ENCODE measurements at regions not wholly inside any gene's neighbourhood (a gene's known extent, or its start where the extent isn't known, plus 50 kb on each side); places are given as distances from the start of the nearest gene placed in this dataset.
A peak's percentile ranks its signal among the peaks of the same experiment; 100 is the strongest.

DNA sequence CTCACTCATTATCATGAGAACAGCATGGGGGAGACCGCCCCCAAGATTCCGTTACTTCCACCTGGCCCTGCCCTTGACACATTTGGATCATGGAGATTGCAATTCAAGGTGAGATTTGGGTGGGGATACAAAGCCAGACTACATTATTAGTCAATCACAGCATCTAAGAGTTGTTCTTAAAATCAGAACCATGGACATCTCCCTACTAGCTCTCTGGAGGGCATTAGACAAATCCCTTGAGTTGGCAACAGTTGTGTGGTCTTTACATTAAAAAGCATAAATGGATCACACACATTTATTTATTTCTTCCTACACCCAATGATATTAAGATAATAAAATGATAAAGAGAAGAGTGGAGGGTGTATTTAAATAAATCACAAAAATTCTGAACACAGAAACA, 262.8 kb upstream of the VCX start:
- H3K27me3 ChIP-seq (ENCODE audit: insufficient read depth, insufficient read length) = no peaks in the 10 kb centered on the region
- H3K4me1 ChIP-seq (ENCODE audit: insufficient read depth, insufficient read length) = no peaks in the 10 kb centered on the region
- no peak overlapping the region for H3K9ac ChIP-seq (ENCODE audit: insufficient read length, low read depth)
- no peaks in the 10 kb centered on the region for H3K36me3 ChIP-seq (ENCODE audit: insufficient read depth, insufficient read length, low read length)
- TF ChIP-seq SUZ12 (IDR thresholded peaks at IDR 0.05; ENCODE audit: extremely low read depth, insufficient read depth, insufficient read length) (no peak), YY1 (IDR thresholded peaks at IDR 0.05; ENCODE audit: insufficient read depth, insufficient read length) (no peak), ZNF274 (IDR thresholded peaks at IDR 0.05; ENCODE audit: low read depth, low read length) (no peak)
- H3K9me3 ChIP-seq (ENCODE audit: insufficient read depth, low read length) = no peaks in the 10 kb centered on the region
- H3K4me3 ChIP-seq (ENCODE audit: insufficient read length, low read depth) = no peak overlapping the region
- DNase-seq (ENCODE audit: low read depth, low spot score) = no peak

GRCh38 chrX:7574325-7574724, 268.6 kb upstream of the VCX start:
- TF ChIP-seq YY1 (IDR thresholded peaks at IDR 0.05; ENCODE audit: insufficient read depth, insufficient read length) (no peak), SUZ12 (IDR thresholded peaks at IDR 0.05; ENCODE audit: extremely low read depth, insufficient read depth, insufficient read length) (no peak), ZNF274 (IDR thresholded peaks at IDR 0.05; ENCODE audit: low read depth, low read length) (no peak)
- no peaks in the 10 kb centered on the region for H3K9me3 ChIP-seq (ENCODE audit: insufficient read depth, low read length)
- H3K9ac ChIP-seq (ENCODE audit: insufficient read length, low read depth) = no peak overlapping the region
- H3K4me3 ChIP-seq (ENCODE audit: insufficient read length, low read depth) = no peak overlapping the region
- H3K27me3 ChIP-seq (ENCODE audit: insufficient read depth, insufficient read length) = no peaks in the 10 kb centered on the region
- no peaks in the 10 kb centered on the region for H3K36me3 ChIP-seq (ENCODE audit: insufficient read depth, insufficient read length, low read length)
- peak; percentile 11 for DNase-seq (ENCODE audit: low read depth, low spot score)
- no peaks in the 10 kb centered on the region for H3K4me1 ChIP-seq (ENCODE audit: insufficient read depth, insufficient read length)

GRCh38 chrX:7570432-7571029, 272.4 kb upstream of the VCX start:
- Histone ChIP-seq H3K27me3 (ENCODE audit: insufficient read depth, insufficient read length) (no peaks in the 10 kb centered on the region), H3K9me3 (ENCODE audit: insufficient read depth, low read length) (no peaks in the 10 kb centered on the region), H3K9ac (ENCODE audit: insufficient read length, low read depth) (no peak overlapping the region), H3K36me3 (ENCODE audit: insufficient read depth, insufficient read length, low read length) (no peaks in the 10 kb centered on the region), H3K4me1 (ENCODE audit: insufficient read depth, insufficient read length) (no peaks in the 10 kb centered on the region), H3K4me3 (ENCODE audit: insufficient read length, low read depth) (no peak overlapping the region)
- TF ChIP-seq SUZ12 (IDR thresholded peaks at IDR 0.05; ENCODE audit: extremely low read depth, insufficient read depth, insufficient read length) = no peak
- TF ChIP-seq YY1 (IDR thresholded peaks at IDR 0.05; ENCODE audit: insufficient read depth, insufficient read length) = no peak
- DNase-seq (ENCODE audit: low read depth, low spot score) = no peak

DNA sequence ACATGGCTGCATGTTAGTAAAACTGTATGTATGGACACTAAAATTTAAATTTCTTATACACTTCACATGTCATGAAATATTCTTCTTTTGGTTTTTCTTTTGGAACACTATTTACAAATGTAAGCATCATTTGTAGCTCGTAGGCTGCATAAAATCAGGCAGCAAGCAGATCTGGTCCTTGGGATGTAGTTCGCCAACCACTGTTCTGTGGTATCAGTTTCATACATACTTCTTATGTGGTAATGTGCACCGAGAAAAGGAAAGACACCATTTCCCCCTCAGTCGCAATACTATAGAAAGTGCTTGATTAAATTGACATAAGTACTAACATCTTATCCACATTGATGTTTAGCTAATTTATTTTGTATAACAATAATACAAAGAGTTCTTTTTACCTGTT, 274.4 kb upstream of the VCX start:
- Histone ChIP-seq H3K4me1 (ENCODE audit: insufficient read depth, insufficient read length) (no peaks in the 10 kb centered on the region), H3K9me3 (ENCODE audit: insufficient read depth, low read length) (no peaks in the 10 kb centered on the region), H3K9ac (ENCODE audit: insufficient read length, low read depth) (no peak overlapping the region), H3K36me3 (ENCODE audit: insufficient read depth, insufficient read length, low read length) (no peaks in the 10 kb centered on the region), H3K27me3 (ENCODE audit: insufficient read depth, insufficient read length) (no peaks in the 10 kb centered on the region), H3K4me3 (ENCODE audit: insufficient read length, low read depth) (no peak overlapping the region)
- TF ChIP-seq ZNF274 (IDR thresholded peaks at IDR 0.05; ENCODE audit: low read depth, low read length) (no peak), SUZ12 (IDR thresholded peaks at IDR 0.05; ENCODE audit: extremely low read depth, insufficient read depth, insufficient read length) (no peak)
- DNase-seq (ENCODE audit: low read depth, low spot score) = no peak

- Histone ChIP-seq H3K27me3 (ENCODE audit: insufficient read depth, insufficient read length) (no peaks in the 10 kb centered on the region), H3K4me3 (ENCODE audit: insufficient read length, low read depth) (no peak overlapping the region), H3K9me3 (ENCODE audit: insufficient read depth, low read length) (no peaks in the 10 kb centered on the region), H3K4me1 (ENCODE audit: insufficient read depth, insufficient read length) (no peaks in the 10 kb centered on the region), H3K36me3 (ENCODE audit: insufficient read depth, insufficient read length, low read length) (no peaks in the 10 kb centered on the region), H3K9ac (ENCODE audit: insufficient read length, low read depth) (no peak overlapping the region)
- DNase-seq (ENCODE audit: low read depth, low spot score) = no peak
- TF ChIP-seq ZNF274 (IDR thresholded peaks at IDR 0.05; ENCODE audit: low read depth, low read length) (no peak), SUZ12 (IDR thresholded peaks at IDR 0.05; ENCODE audit: extremely low read depth, insufficient read depth, insufficient read length) (no peak), YY1 (IDR thresholded peaks at IDR 0.05; ENCODE audit: insufficient read depth, insufficient read length) (no peak)
These were observed 274.8 kb upstream of the VCX start for GRCh38 chrX:7568130-7568529.

DNA sequence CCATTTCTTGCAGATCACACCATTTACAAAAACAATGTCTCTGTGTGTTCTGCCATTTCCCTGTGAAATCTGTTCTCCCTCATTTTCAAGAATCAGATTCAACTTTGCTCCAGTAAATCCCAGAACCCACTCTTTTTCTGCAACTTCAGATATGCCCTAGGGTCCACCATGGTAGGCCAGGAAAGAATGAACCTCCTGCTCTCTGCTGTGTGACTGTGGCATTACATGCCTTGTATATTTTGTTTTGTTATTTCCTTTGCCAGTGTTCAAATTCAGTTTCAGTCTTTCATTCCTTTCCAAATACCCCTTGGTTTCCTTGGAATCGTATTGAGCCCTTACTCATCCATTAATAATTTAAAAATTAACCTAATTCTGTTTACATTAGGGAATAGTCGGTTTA, 290.2 kb upstream of the VCX start:
- no peak for TF ChIP-seq YY1 (IDR thresholded peaks at IDR 0.05; ENCODE audit: insufficient read depth, insufficient read length)
- no peak for TF ChIP-seq SUZ12 (IDR thresholded peaks at IDR 0.05; ENCODE audit: extremely low read depth, insufficient read depth, insufficient read length)
- no peak for TF ChIP-seq ZNF274 (IDR thresholded peaks at IDR 0.05; ENCODE audit: low read depth, low read length)
- Histone ChIP-seq H3K9me3 (ENCODE audit: insufficient read depth, low read length) (no peaks in the 10 kb centered on the region), H3K4me1 (ENCODE audit: insufficient read depth, insufficient read length) (no peaks in the 10 kb centered on the region), H3K9ac (ENCODE audit: insufficient read length, low read depth) (no peak overlapping the region), H3K4me3 (ENCODE audit: insufficient read length, low read depth) (no peak overlapping the region), H3K27me3 (ENCODE audit: insufficient read depth, insufficient read length) (no peaks in the 10 kb centered on the region), H3K36me3 (ENCODE audit: insufficient read depth, insufficient read length, low read length) (no peaks in the 10 kb centered on the region)
- DNase-seq (ENCODE audit: low read depth, low spot score) = no peak

DNA sequence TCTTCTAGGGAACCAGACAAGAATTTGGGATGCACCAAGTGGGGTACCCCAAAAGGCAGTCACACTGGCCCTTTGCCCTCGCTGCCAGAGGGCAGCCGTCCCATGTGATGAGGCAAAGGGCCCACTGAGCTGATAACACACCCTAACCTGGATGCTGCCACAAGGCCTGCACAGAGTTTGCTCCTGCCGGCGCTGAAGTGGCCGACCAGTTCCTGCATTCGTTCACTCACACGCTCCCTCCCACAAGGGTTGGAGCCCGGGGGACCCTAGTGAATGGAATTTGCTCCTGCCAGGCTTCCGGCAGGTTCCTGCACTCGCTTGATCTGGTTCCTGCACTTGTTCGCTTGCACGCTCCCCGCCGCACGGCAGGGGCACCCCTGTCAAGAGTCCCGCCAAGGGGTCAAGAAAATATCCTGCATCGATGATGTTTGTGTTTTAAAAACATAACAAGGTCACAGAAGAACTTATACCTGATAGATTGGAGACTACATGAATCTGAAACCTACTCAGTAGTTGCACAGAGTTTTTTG, 296.4 kb upstream of the VCX start:
- no peak overlapping the region for H3K4me3 ChIP-seq (ENCODE audit: insufficient read length, low read depth)
- no peaks in the 10 kb centered on the region for H3K4me1 ChIP-seq (ENCODE audit: insufficient read depth, insufficient read length)
- no peaks in the 10 kb centered on the region for H3K36me3 ChIP-seq (ENCODE audit: insufficient read depth, insufficient read length, low read length)
- no peaks in the 10 kb centered on the region for H3K27me3 ChIP-seq (ENCODE audit: insufficient read depth, insufficient read length)
- DNase-seq (ENCODE audit: low read depth, low spot score) = no peak
- TF ChIP-seq ZNF274 (IDR thresholded peaks at IDR 0.05; ENCODE audit: low read depth, low read length) = no peak
- no peak for TF ChIP-seq YY1 (IDR thresholded peaks at IDR 0.05; ENCODE audit: insufficient read depth, insufficient read length)
- no peak for TF ChIP-seq SUZ12 (IDR thresholded peaks at IDR 0.05; ENCODE audit: extremely low read depth, insufficient read depth, insufficient read length)
- no peaks in the 10 kb centered on the region; the same call in 1 of the 2 replicates for H3K9me3 ChIP-seq (ENCODE audit: insufficient read depth, low read length)
- no peak overlapping the region for H3K9ac ChIP-seq (ENCODE audit: insufficient read length, low read depth)
